GM23338 (cell line): ENCODE measurements at regions not wholly inside any gene's neighbourhood (a gene's known extent, or its start where the extent isn't known, plus 50 kb on each side); places are given as distances from the start of the nearest gene placed in this dataset.

Source experiments
- ATAC-seq: fragments of 200-7000 bp; cut with Tn5 transposase; 3 replicates; pipeline ENCODE4 v1.9.1; 2020
- DNase-seq: peaks from one replicate; pipeline ENCODE4 v3.0.0-alpha.2; 2015; ENCODE audit warnings: low spot score
- H2AFZ ChIP-seq: fragments of 200-600 bp; sonication (generic); 2 replicates; pipeline ENCODE4 v1.8.0; 2016; ENCODE audit warnings: antibody characterized with exemption, mild to moderate bottlenecking, moderate library complexity
- H3F3A ChIP-seq: fragments of 200-600 bp; sonication (generic); replicated peaks from 2 replicates; pipeline ENCODE4 v1.8.0; 2017; ENCODE audit warnings: antibody characterized with exemption, mixed run types, low read depth
- H3K27ac ChIP-seq: fragments of 200-600 bp; sonication (generic); 2 replicates; pipeline ENCODE4 v1.6.1; 2016; ENCODE audit warnings: low read depth
- H3K27me3 ChIP-seq: fragments of 200-600 bp; sonication (generic); 2 replicates; pipeline ENCODE4 v1.8.0; 2016; ENCODE audit warnings: mild to moderate bottlenecking, mixed run types, moderate library complexity; ENCODE audit not compliant: insufficient read depth
- H3K36me3 ChIP-seq: fragments of 200-600 bp; sonication (generic); 2 replicates; pipeline ENCODE4 v1.8.0; 2016; ENCODE audit warnings: mild to moderate bottlenecking; ENCODE audit not compliant: insufficient read depth
- H3K4me1 ChIP-seq: fragments of 200-600 bp; sonication (generic); 2 replicates; pipeline ENCODE4 v1.8.0; 2016; ENCODE audit warnings: mild to moderate bottlenecking, moderate library complexity; ENCODE audit not compliant: insufficient read depth
- H3K4me2 ChIP-seq: fragments of 200-600 bp; sonication (generic); 2 replicates; pipeline ENCODE4 v1.7.1; 2017; ENCODE audit warnings: mixed run types
- H3K4me3 ChIP-seq: fragments of 200-600 bp; sonication (generic); 2 replicates; pipeline ENCODE4 v1.6.1; 2016; ENCODE audit warnings: mixed run types
- H3K79me2 ChIP-seq: fragments of 200-600 bp; sonication (generic); replicated peaks from 2 replicates; pipeline ENCODE4 v1.8.0; 2017; ENCODE audit warnings: mild to moderate bottlenecking; ENCODE audit not compliant: insufficient read depth
- H3K9me2 ChIP-seq: fragments of 200-600 bp; sonication (generic); 2 replicates; pipeline ENCODE4 v1.8.0; 2017; ENCODE audit not compliant: insufficient read depth
- H4K20me1 ChIP-seq: fragments of 200-600 bp; sonication (generic); replicated peaks from 2 replicates; pipeline ENCODE4 v1.8.0; 2017; ENCODE audit warnings: mild to moderate bottlenecking; ENCODE audit not compliant: insufficient read depth
- H3K27ac Mint-ChIP-seq: 2 replicates; pipeline ENCODE4 v1.8.0; 2020; ENCODE audit warnings: inconsistent platforms, mild to moderate bottlenecking, moderate library complexity, mixed read lengths
- H3K27me3 Mint-ChIP-seq: 3 replicates; pipeline ENCODE4 v1.8.0; 2022; ENCODE audit warnings: low read depth, mild to moderate bottlenecking, moderate library complexity, mixed read lengths, inconsistent platforms; ENCODE audit not compliant: insufficient read depth, poor library complexity
- H3K36me3 Mint-ChIP-seq: 3 replicates; pipeline ENCODE4 v1.8.0; 2021; ENCODE audit warnings: low read depth, mild to moderate bottlenecking, inconsistent platforms, moderate library complexity, mixed read lengths
- H3K4me1 Mint-ChIP-seq: 3 replicates; pipeline ENCODE4 v1.8.0; 2020; ENCODE audit warnings: mild to moderate bottlenecking, inconsistent platforms, mixed read lengths
- H3K4me3 Mint-ChIP-seq: 3 replicates; pipeline ENCODE4 v1.8.0; 2021; ENCODE audit warnings: moderate library complexity, mild to moderate bottlenecking, inconsistent platforms, mixed read lengths
- H3K9me3 Mint-ChIP-seq: 3 replicates; pipeline ENCODE4 v1.8.0; 2020; ENCODE audit warnings: moderate library complexity, mild to moderate bottlenecking, inconsistent platforms, mixed read lengths
- CREB1 ChIP-seq: fragments of 250-450 bp; sonication (Bioruptor Pico); IDR thresholded peaks from 2 replicates; pipeline ENCODE4 v1.5.0; 2020; ENCODE audit warnings: low read depth, mild to moderate bottlenecking, moderate library complexity
- ETS1 ChIP-seq: IDR thresholded peaks from 2 replicates; pipeline ENCODE4 v1.6.1; 2016; ENCODE audit warnings: antibody characterized with exemption
- EZH2 ChIP-seq: fragments of 200-600 bp; sonication (generic); IDR thresholded peaks from one replicate; pipeline ENCODE4 v1.8.0; 2017; ENCODE audit warnings: antibody characterized with exemption, mild to moderate bottlenecking, low read depth; ENCODE audit not compliant: unreplicated experiment
- EZH2phosphoT487 ChIP-seq: fragments of 200-600 bp; sonication (generic); IDR thresholded peaks from one replicate; pipeline ENCODE4 v1.8.1; 2018; ENCODE audit warnings: antibody characterized with exemption; ENCODE audit not compliant: unreplicated experiment
- JUNB ChIP-seq: IDR thresholded peaks from one replicate; pipeline ENCODE4 v1.6.1; 2016; ENCODE audit warnings: antibody characterized with exemption; ENCODE audit not compliant: unreplicated experiment
- NANOG ChIP-seq: IDR thresholded peaks from 2 replicates; pipeline ENCODE4 v1.6.1; 2016; ENCODE audit warnings: antibody characterized with exemption, borderline replicate concordance
- POLR2AphosphoS5 ChIP-seq: IDR thresholded peaks from 2 replicates; pipeline ENCODE4 v1.6.1; 2016; ENCODE audit warnings: antibody characterized with exemption, low read depth
- REST ChIP-seq: IDR thresholded peaks from one replicate; pipeline ENCODE4 v1.6.1; 2018; ENCODE audit warnings: antibody characterized with exemption; ENCODE audit not compliant: unreplicated experiment
- STAT1 ChIP-seq: IDR thresholded peaks from one replicate; pipeline ENCODE4 v1.6.1; 2016; ENCODE audit warnings: antibody characterized with exemption; ENCODE audit not compliant: unreplicated experiment
- ZNF114 ChIP-seq: fragments of 250-450 bp; sonication (Bioruptor Pico); IDR thresholded peaks from 2 replicates; pipeline ENCODE4 v1.5.0; 2020; ENCODE audit warnings: mild to moderate bottlenecking, moderate library complexity
- ZNF331 ChIP-seq: fragments of 250-450 bp; sonication (Bioruptor Pico); IDR thresholded peaks from 2 replicates; pipeline ENCODE4 v1.5.0; 2020; ENCODE audit warnings: low read depth, mild to moderate bottlenecking, moderate library complexity
- ZNF462 ChIP-seq: fragments of 250-450 bp; sonication (Bioruptor Pico); IDR thresholded peaks from 2 replicates; pipeline ENCODE4 v1.5.0; 2020; ENCODE audit warnings: mild to moderate bottlenecking, moderate library complexity

- Mint-ChIP-seq H3K9me3 (no peaks in the 10 kb centered on the region; the same call in 2 of the 3 replicates), H3K36me3 (no peaks in the 10 kb centered on the region), H3K27me3 (no peaks in the 10 kb centered on the region), H3K27ac (no peak overlapping the region), H3K4me3 (no peak overlapping the region), H3K4me1 (peaks cover 14% of the 10 kb centered on the region)
- H3F3A ChIP-seq = no peaks in the 10 kb centered on the region
- H2AFZ ChIP-seq = no peak overlapping the region
- no peaks in the 10 kb centered on the region for H4K20me1 ChIP-seq
- H3K9me2 ChIP-seq = no peaks in the 10 kb centered on the region
- no peaks in the 10 kb centered on the region for H3K36me3 ChIP-seq
- TF ChIP-seq STAT1 = no peak
- no peak for TF ChIP-seq REST
- TF ChIP-seq JUNB = no peak
- no peak for TF ChIP-seq ETS1
- no peak for TF ChIP-seq EZH2
- no peak for TF ChIP-seq NANOG
- no peak for TF ChIP-seq CREB1 (CRISPR knock-in tag)
- TF ChIP-seq ZNF331 (CRISPR knock-in tag) = no peak
- no peak for TF ChIP-seq POLR2AphosphoS5
- no peak for TF ChIP-seq ZNF114 (CRISPR knock-in tag)
- no peak for TF ChIP-seq EZH2phosphoT487
- H3K27me3 ChIP-seq = no peaks in the 10 kb centered on the region
- no peaks in the 10 kb centered on the region for H3K4me1 ChIP-seq
- ATAC-seq (no peak), DNase-seq (no peak)
- H3K79me2 ChIP-seq = no peaks in the 10 kb centered on the region
- H3K4me2 ChIP-seq = no peak overlapping the region
- H3K4me3 ChIP-seq = no peak overlapping the region
- H3K27ac ChIP-seq = no peak overlapping the region
Observed at GRCh38 chr2:129784486-129784885, 195.0 kb upstream of the RAB6C start.

GRCh38 chr2:129791712-129792111 lies 187.8 kb upstream of the RAB6C start:
- H3K4me3 ChIP-seq = no peak overlapping the region
- Mint-ChIP-seq H3K4me3 (no peak overlapping the region), H3K27me3 (peaks cover 2% of the 10 kb centered on the region), H3K36me3 (no peaks in the 10 kb centered on the region; the same call in 2 of the 3 replicates), H3K9me3 (peaks cover 6% of the 10 kb centered on the region), H3K4me1 (peaks cover 3% of the 10 kb centered on the region; the same call in 2 of the 3 replicates), H3K27ac (no peak overlapping the region)
- ATAC-seq (no peak), DNase-seq (no peak)
- H3K79me2 ChIP-seq = no peaks in the 10 kb centered on the region
- H3K4me2 ChIP-seq = no peak overlapping the region
- no peaks in the 10 kb centered on the region for H3K4me1 ChIP-seq
- H2AFZ ChIP-seq = no peak overlapping the region
- H3F3A ChIP-seq = no peaks in the 10 kb centered on the region
- no peaks in the 10 kb centered on the region for H4K20me1 ChIP-seq
- no peak overlapping the region for H3K27ac ChIP-seq
- H3K36me3 ChIP-seq = no peaks in the 10 kb centered on the region
- H3K9me2 ChIP-seq = no peaks in the 10 kb centered on the region
- H3K27me3 ChIP-seq = no peaks in the 10 kb centered on the region
- TF ChIP-seq ZNF114 (CRISPR knock-in tag) (no peak), POLR2AphosphoS5 (no peak), CREB1 (CRISPR knock-in tag) (no peak), ZNF331 (CRISPR knock-in tag) (no peak), EZH2 (no peak), ZNF462 (no peak), STAT1 (no peak), JUNB (no peak)
